K562 (cell line): ENCODE measurements at regions not wholly inside any gene's neighbourhood (a gene's known extent, or its start where the extent isn't known, plus 50 kb on each side); places are given as distances from the start of the nearest gene placed in this dataset.

Experiments
- ARID4B ChIP-seq: sonication (generic); formaldehyde crosslinking; IDR thresholded peaks from 2 replicates; pipeline ENCODE4 v1.8.0; 2022; ENCODE audit warnings: mild to moderate bottlenecking, missing genetic modification reagents
- CTCF ChIP-seq, 3 experiments: IDR thresholded peaks in 2 of 3; conservative IDR thresholded peaks in 1 of 3; 2 replicates each; pipeline ENCODE4 v1.5.1; 2011 to 2012; ENCODE audit warnings: low read length in 3 of 3, mild to moderate bottlenecking in 3 of 3, control low read depth in 2 of 3, improper control_type of control experiment in 1 of 3, inconsistent platforms in 1 of 3, low read depth in 1 of 3, mixed read lengths in 1 of 3, moderate library complexity in 1 of 3; ENCODE audit not compliant: insufficient read depth in 2 of 3
- DPF2 ChIP-seq: fragments of 450-650 bp; IDR thresholded peaks from 2 replicates; pipeline ENCODE4 v1.6.1; 2016
- EZH2 ChIP-seq: IDR thresholded peaks from 2 replicates; pipeline ENCODE4 v1.6.1; 2012; ENCODE audit warnings: low read depth, mild to moderate bottlenecking, inconsistent platforms, low read length, borderline replicate concordance
- FOXJ2 ChIP-seq: fragments of 200-800 bp; sonication (Bioruptor generic); IDR thresholded peaks from 2 replicates; pipeline ENCODE4 v1.6.1; 2016; ENCODE audit warnings: missing genetic modification characterization, missing compliant biosample characterization
- JUNB ChIP-seq: fragments of 450-650 bp; formaldehyde crosslinking; conservative IDR thresholded peaks from 2 replicates; pipeline ENCODE4 v1.4.0; 2020; ENCODE audit warnings: mild to moderate bottlenecking
- MXI1 ChIP-seq: IDR thresholded peaks from 2 replicates; pipeline ENCODE4 v1.6.1; 2011; ENCODE audit warnings: low read depth, mild to moderate bottlenecking, improper control_type of control experiment, low read length
- NFYB ChIP-seq: IDR thresholded peaks from 2 replicates; pipeline ENCODE4 v1.6.1; 2011; ENCODE audit warnings: mild to moderate bottlenecking, moderate library complexity; ENCODE audit not compliant: insufficient read length; ENCODE audit errors: extremely low read depth
- RFX5 ChIP-seq: IDR thresholded peaks from 2 replicates; pipeline ENCODE4 v1.6.1; 2011; ENCODE audit warnings: low read depth, mild to moderate bottlenecking, improper control_type of control experiment, low read length
- YY1 ChIP-seq, 3 experiments: IDR thresholded peaks; 2 replicates each; pipeline ENCODE4 v1.6.1; 2011; ENCODE audit warnings: low read length in 2 of 3, mild to moderate bottlenecking in 2 of 3, moderate library complexity in 2 of 3, borderline replicate concordance in 1 of 3, control low read depth in 1 of 3, low read depth in 1 of 3; ENCODE audit not compliant: insufficient read depth in 3 of 3, insufficient replicate concordance in 2 of 3, control insufficient read depth in 1 of 3, insufficient read length in 1 of 3; ENCODE audit errors: extremely low read depth in 1 of 3
- ZBTB49 ChIP-seq: sonication (generic); formaldehyde crosslinking; IDR thresholded peaks from 2 replicates; pipeline ENCODE4 v1.8.0; 2022; ENCODE audit warnings: missing genetic modification reagents, mild to moderate bottlenecking, borderline replicate concordance
- ZNF24 ChIP-seq: fragments of 450-650 bp; IDR thresholded peaks from 2 replicates; pipeline ENCODE4 v1.6.1; 2016
- TF ChIP-seq, protein P1 (sequence below), 2 experiments: fragments of 450-650 bp; formaldehyde crosslinking in 1 of 2; IDR thresholded peaks; 2 replicates each; pipeline versions ENCODE4 v1.4.0 to v1.6.1; 2014 to 2020; ENCODE audit warnings: mild to moderate bottlenecking in 2 of 2, borderline replicate concordance in 1 of 2, low read depth in 1 of 2
- TF ChIP-seq, protein P2 (sequence below): fragments of 250-450 bp; sonication (Bioruptor Pico); IDR thresholded peaks from 2 replicates; pipeline ENCODE4 v1.5.0; 2020; ENCODE audit warnings: mild to moderate bottlenecking, borderline replicate concordance

- no peak for TF ChIP-seq EZH2
- no peak for TF ChIP-seq JUNB (CRISPR knock-in tag)
- TF ChIP-seq CTCF (IDR thresholded peaks at IDR 0.05 in 2 of 3, conservative IDR thresholded peaks at IDR 0.05 in 1 of 3; ENCODE audit: insufficient read depth in 2 of 3, low read depth in 1 of 3, low read length in 3 of 3): no peak
- TF ChIP-seq, protein P1, sequence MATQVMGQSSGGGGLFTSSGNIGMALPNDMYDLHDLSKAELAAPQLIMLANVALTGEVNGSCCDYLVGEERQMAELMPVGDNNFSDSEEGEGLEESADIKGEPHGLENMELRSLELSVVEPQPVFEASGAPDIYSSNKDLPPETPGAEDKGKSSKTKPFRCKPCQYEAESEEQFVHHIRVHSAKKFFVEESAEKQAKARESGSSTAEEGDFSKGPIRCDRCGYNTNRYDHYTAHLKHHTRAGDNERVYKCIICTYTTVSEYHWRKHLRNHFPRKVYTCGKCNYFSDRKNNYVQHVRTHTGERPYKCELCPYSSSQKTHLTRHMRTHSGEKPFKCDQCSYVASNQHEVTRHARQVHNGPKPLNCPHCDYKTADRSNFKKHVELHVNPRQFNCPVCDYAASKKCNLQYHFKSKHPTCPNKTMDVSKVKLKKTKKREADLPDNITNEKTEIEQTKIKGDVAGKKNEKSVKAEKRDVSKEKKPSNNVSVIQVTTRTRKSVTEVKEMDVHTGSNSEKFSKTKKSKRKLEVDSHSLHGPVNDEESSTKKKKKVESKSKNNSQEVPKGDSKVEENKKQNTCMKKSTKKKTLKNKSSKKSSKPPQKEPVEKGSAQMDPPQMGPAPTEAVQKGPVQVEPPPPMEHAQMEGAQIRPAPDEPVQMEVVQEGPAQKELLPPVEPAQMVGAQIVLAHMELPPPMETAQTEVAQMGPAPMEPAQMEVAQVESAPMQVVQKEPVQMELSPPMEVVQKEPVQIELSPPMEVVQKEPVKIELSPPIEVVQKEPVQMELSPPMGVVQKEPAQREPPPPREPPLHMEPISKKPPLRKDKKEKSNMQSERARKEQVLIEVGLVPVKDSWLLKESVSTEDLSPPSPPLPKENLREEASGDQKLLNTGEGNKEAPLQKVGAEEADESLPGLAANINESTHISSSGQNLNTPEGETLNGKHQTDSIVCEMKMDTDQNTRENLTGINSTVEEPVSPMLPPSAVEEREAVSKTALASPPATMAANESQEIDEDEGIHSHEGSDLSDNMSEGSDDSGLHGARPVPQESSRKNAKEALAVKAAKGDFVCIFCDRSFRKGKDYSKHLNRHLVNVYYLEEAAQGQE (IDR thresholded peaks at IDR 0.05; ENCODE audit: borderline replicate concordance): no peak
- TF ChIP-seq, protein P1 (CRISPR knock-in tag; IDR thresholded peaks at IDR 0.05; ENCODE audit: low read depth): no peak
- no peak for TF ChIP-seq MXI1
- no peak for TF ChIP-seq ARID4B (CRISPR knock-in tag)
- TF ChIP-seq ZBTB49 (CRISPR knock-in tag): no peak
- TF ChIP-seq RFX5: no peak
- TF ChIP-seq, protein P2, sequence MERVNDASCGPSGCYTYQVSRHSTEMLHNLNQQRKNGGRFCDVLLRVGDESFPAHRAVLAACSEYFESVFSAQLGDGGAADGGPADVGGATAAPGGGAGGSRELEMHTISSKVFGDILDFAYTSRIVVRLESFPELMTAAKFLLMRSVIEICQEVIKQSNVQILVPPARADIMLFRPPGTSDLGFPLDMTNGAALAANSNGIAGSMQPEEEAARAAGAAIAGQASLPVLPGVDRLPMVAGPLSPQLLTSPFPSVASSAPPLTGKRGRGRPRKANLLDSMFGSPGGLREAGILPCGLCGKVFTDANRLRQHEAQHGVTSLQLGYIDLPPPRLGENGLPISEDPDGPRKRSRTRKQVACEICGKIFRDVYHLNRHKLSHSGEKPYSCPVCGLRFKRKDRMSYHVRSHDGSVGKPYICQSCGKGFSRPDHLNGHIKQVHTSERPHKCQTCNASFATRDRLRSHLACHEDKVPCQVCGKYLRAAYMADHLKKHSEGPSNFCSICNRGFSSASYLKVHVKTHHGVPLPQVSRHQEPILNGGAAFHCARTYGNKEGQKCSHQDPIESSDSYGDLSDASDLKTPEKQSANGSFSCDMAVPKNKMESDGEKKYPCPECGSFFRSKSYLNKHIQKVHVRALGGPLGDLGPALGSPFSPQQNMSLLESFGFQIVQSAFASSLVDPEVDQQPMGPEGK (CRISPR knock-in tag): no peak
- no peak for TF ChIP-seq YY1 (IDR thresholded peaks at IDR 0.05; ENCODE audit: borderline replicate concordance in 1 of 3, control insufficient read depth in 1 of 3, extremely low read depth in 1 of 3, insufficient read depth in 3 of 3, insufficient read length in 1 of 3, insufficient replicate concordance in 2 of 3, low read depth in 1 of 3, low read length in 2 of 3)
- TF ChIP-seq ZNF24: no peak
- TF ChIP-seq FOXJ2 (tag): no peak
- TF ChIP-seq DPF2: no peak
- no peak for TF ChIP-seq NFYB
Measured at GRCh38 chr5:30469691-30470090, 723.8 kb upstream of the CDH6 start.
